ENCODE measurements at regions not wholly inside any gene's neighbourhood (a gene's known extent, or its start where the extent isn't known, plus 50 kb on each side); places are given as distances from the start of the nearest gene placed in this dataset.

- DNase-seq = no peak
Observed at GRCh38 chr14:61847861-61848260, 85.6 kb downstream of the SNAPC1 start.

GRCh38 chr14:61854898-61855297 is 92.7 kb downstream of the SNAPC1 start:
- no peak for DNase-seq

GRCh38 chr14:61860294-61860918 is 98.2 kb downstream of the SNAPC1 start:
- DNase-seq = peak; percentile 40 to 56

- no peak for DNase-seq
Observed at GRCh38 chr14:61861320-61861865, 99.2 kb downstream of the SNAPC1 start.

GRCh38 chr14:61864329-61864898 is 102.2 kb downstream of the SNAPC1 start:
- DNase-seq = no peak

GRCh38 chr14:61866932-61867920 is 105.0 kb downstream of the SNAPC1 start:
- DNase-seq = no peak

GRCh38 chr14:61868846-61869245 is 106.6 kb downstream of the SNAPC1 start:
- no peak for DNase-seq

- DNase-seq = no peak
Observed at GRCh38 chr14:61870163-61870562, 107.9 kb downstream of the SNAPC1 start.

- DNase-seq = no peak
Observed at GRCh38 chr14:61872452-61872851, 110.2 kb downstream of the SNAPC1 start.

- DNase-seq = no peak
Observed at GRCh38 chr14:61875483-61875882, 113.3 kb downstream of the SNAPC1 start.

GRCh38 chr14:61876362-61877034 is 114.3 kb downstream of the SNAPC1 start:
- peak in 1 of 2 experiments; percentile 46 for DNase-seq

GRCh38 chr14:61877035-61877390 is 114.8 kb downstream of the SNAPC1 start:
- no peak for DNase-seq

- no peak for DNase-seq
Observed at GRCh38 chr14:61877768-61878167, 115.5 kb downstream of the SNAPC1 start.

GRCh38 chr14:61878931-61879330 is 116.7 kb downstream of the SNAPC1 start:
- no peak for DNase-seq

- no peak for DNase-seq
Observed at GRCh38 chr14:61881046-61881445, 118.8 kb downstream of the SNAPC1 start.

GRCh38 chr14:61884711-61885110 is 122.5 kb downstream of the SNAPC1 start:
- DNase-seq = no peak

- no peak for DNase-seq
Observed at GRCh38 chr14:61885203-61885961, 123.2 kb downstream of the SNAPC1 start.

GRCh38 chr14:61887628-61888027 is 125.4 kb downstream of the SNAPC1 start:
- DNase-seq = no peak

GRCh38 chr14:61889914-61890351 is 127.7 kb downstream of the SNAPC1 start:
- DNase-seq = no peak

GRCh38 chr14:61891170-61891569 is 128.9 kb downstream of the SNAPC1 start:
- no peak for DNase-seq

GRCh38 chr14:61891810-61892209 is 129.6 kb downstream of the SNAPC1 start:
- no peak for DNase-seq

- no peak for DNase-seq
Observed at GRCh38 chr14:61893371-61893940, 131.2 kb downstream of the SNAPC1 start.
